Activated T-cell treated with anti-CD3 and anti-CD28 coated beads for 24 hours (primary cell): ENCODE measurements at regions not wholly inside any gene's neighbourhood (a gene's known extent, or its start where the extent isn't known, plus 50 kb on each side); places are given as distances from the start of the nearest gene placed in this dataset.

Source experiments
- DNase-seq: peaks from one replicate; pipeline ENCODE4 v3.0.0-alpha.2; 2020; ENCODE audit warnings: low read depth

- no peak for DNase-seq
Observed at GRCh38 chr10:29925771-29926692, 133.4 kb downstream of the JCAD start.

GRCh38 chr10:29924436-29924835 lies 134.9 kb downstream of the JCAD start:
- no peak for DNase-seq

GRCh38 chr10:29923416-29923965 lies 135.9 kb downstream of the JCAD start:
- DNase-seq: no peak

- no peak for DNase-seq
Observed at GRCh38 chr10:29922892-29923291, 136.5 kb downstream of the JCAD start.

GRCh38 chr10:29922226-29922625 lies 137.2 kb downstream of the JCAD start:
- DNase-seq: no peak

GRCh38 chr10:29921071-29921446 lies 138.3 kb downstream of the JCAD start:
- DNase-seq: no peak

GRCh38 chr10:29920408-29921070 lies 138.8 kb downstream of the JCAD start:
- DNase-seq: no peak

- DNase-seq: no peak
Observed at GRCh38 chr10:29918623-29919400, 140.6 kb downstream of the JCAD start.

GRCh38 chr10:29917311-29917710 lies 142.1 kb downstream of the JCAD start:
- no peak for DNase-seq

GRCh38 chr10:29916669-29917068 lies 142.7 kb downstream of the JCAD start:
- no peak for DNase-seq

- DNase-seq: no peak
Observed at GRCh38 chr10:29914986-29915785, 144.2 kb downstream of the JCAD start.

GRCh38 chr10:29908962-29909361 lies 150.4 kb downstream of the JCAD start:
- no peak for DNase-seq

GRCh38 chr10:29900865-29901264 lies 158.5 kb downstream of the JCAD start:
- DNase-seq: no peak

GRCh38 chr10:29897999-29898716 lies 161.2 kb downstream of the JCAD start:
- no peak for DNase-seq

- DNase-seq: no peak
Observed at GRCh38 chr10:29897430-29897829, 162.0 kb downstream of the JCAD start.

- DNase-seq: no peak
Observed at GRCh38 chr10:29896053-29896452, 163.3 kb downstream of the JCAD start.

GRCh38 chr10:29895456-29895855 lies 163.9 kb downstream of the JCAD start:
- DNase-seq: no peak

- no peak for DNase-seq
Observed at GRCh38 chr10:29888321-29888720, 171.1 kb downstream of the JCAD start.

- no peak for DNase-seq
Observed at GRCh38 chr10:29886299-29886698, 173.1 kb downstream of the JCAD start.

- no peak for DNase-seq
Observed at GRCh38 chr10:29883231-29883630, 176.2 kb downstream of the JCAD start.

GRCh38 chr10:29882766-29883165 lies 176.6 kb downstream of the JCAD start:
- no peak for DNase-seq
